ENCODE measurements at regions not wholly inside any gene's neighbourhood (a gene's known extent, or its start where the extent isn't known, plus 50 kb on each side); places are given as distances from the start of the nearest gene placed in this dataset.

- TF ChIP-seq CTCF (IDR thresholded peaks at IDR 0.05 in 2 of 3, conservative IDR thresholded peaks at IDR 0.05 in 1 of 3; ENCODE audit: borderline replicate concordance in 1 of 3, insufficient read depth in 1 of 3, low read depth in 2 of 3, low read length in 2 of 3) = no peak
- no peak for TF ChIP-seq CEBPB (IDR thresholded peaks at IDR 0.05; ENCODE audit: low read depth)
- no peak for TF ChIP-seq YY1 (IDR thresholded peaks at IDR 0.05; ENCODE audit: extremely low read depth, insufficient replicate concordance, low read depth, low read length)
- TF ChIP-seq SP1 (IDR thresholded peaks at IDR 0.05; ENCODE audit: low read depth) = no peak
- no peak for TF ChIP-seq ATF3 (IDR thresholded peaks at IDR 0.05)
- no peak for TF ChIP-seq POLR2A (IDR thresholded peaks at IDR 0.05; ENCODE audit: borderline replicate concordance, extremely low read depth, insufficient read depth, insufficient read length)
- TF ChIP-seq ZBTB33 (IDR thresholded peaks at IDR 0.05; ENCODE audit: extremely low read depth, insufficient replicate concordance, low read length) = no peak
- no peak for TF ChIP-seq FOSL1 (IDR thresholded peaks at IDR 0.05; ENCODE audit: low read depth)
- no peak for TF ChIP-seq EGR1 (IDR thresholded peaks at IDR 0.05; ENCODE audit: low read depth)
- TF ChIP-seq POLR2AphosphoS5 (IDR thresholded peaks at IDR 0.05; ENCODE audit: low read depth, low read length) = no peak; the same call in 1 of the 2 replicates
Observed at GRCh38 chr5:82909771-82910170, 167.4 kb downstream of the TMEM167A start.
